Lower leg skin (tissue), 4 donors: ENCODE measurements at regions not wholly inside any gene's neighbourhood (a gene's known extent, or its start where the extent isn't known, plus 50 kb on each side); places are given as distances from the start of the nearest gene placed in this dataset.

Experiments
- DNase-seq, 2 donors: peaks; one replicate each; pipeline ENCODE4 v3.0.0-alpha.2; 2019; ENCODE audit warnings: low spot score in 2 of 2
- H3K4me3 ChIP-seq: fragments of 200-600 bp; sonication (generic); 2 replicates; pipeline ENCODE4 v1.5.1; 2017; ENCODE audit warnings: mild to moderate bottlenecking, low read depth; ENCODE audit not compliant: poor library complexity, severe bottlenecking
- POLR2A ChIP-seq, 2 donors: fragments of 450-650 bp; IDR thresholded peaks; one replicate each; pipeline ENCODE4 v1.6.1; 2016 to 2017; ENCODE audit warnings: antibody characterized with exemption in 2 of 2, mild to moderate bottlenecking in 1 of 2, moderate library complexity in 1 of 2
- WGBS, 2 donors: methylation state at CpG; one replicate each; pipeline ENCODE4 v1.1.5; 2018; 5-methylcytosine and 5-hydroxymethylcytosine counted together
- intact Hi-C: fragments of 100-400 bp; cut with DNase I; formaldehyde crosslinking; loops from one replicate; pipeline ENCODE4 v1.15.0; 2023; ENCODE audit warnings: low total_unique reads
- TF ChIP-seq, protein P1 (sequence below), 3 donors: fragments of 450-650 bp; IDR thresholded peaks; one replicate each; pipeline ENCODE4 v1.5.1; 2016; ENCODE audit warnings: antibody characterized with exemption in 3 of 3, mild to moderate bottlenecking in 3 of 3, moderate library complexity in 2 of 3

DNA sequence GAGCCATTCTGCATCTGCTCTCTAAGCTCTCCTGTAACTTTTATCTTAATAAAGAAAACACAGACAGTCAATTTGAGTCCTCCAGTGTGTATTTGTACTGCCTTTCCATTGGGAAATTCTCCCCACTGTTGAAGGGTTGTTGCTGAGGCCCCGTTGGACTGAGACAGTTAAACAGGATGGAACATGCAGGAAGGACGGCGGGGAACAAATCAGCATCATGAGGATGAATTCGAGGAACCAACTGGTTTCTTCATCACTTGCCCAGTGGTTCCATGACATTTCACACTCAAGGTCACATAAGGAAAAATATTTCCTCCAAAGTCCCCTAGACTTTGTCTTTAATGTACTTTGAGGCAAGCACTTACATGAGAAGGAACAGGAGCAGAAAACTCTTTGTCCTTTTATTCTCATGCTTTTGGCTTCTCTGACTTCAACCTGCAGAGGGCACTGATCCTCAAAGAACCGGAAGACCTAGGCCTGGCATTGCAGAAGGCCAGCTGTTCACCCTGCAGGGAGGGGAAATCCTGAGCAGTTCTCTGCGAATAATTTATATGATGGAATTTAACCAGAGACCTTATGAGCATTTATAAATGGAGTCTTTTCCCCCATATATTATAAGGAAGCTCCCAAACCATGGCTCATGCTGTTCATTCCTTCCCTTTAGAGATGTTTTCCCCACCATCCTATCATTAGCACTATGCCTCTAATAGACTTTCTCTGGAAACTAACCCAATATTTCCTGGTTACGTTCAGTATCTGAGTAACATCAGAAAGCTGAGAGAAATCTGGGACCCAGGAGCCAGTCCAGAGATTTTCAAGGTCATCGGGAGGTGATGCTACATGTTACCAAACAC, 55.2 kb upstream of the ADGRF1 start:
- peak in 1 of 2 donors; percentile 59 for DNase-seq
- TF ChIP-seq POLR2A (IDR thresholded peaks at IDR 0.05): no peak
- TF ChIP-seq, protein P1, sequence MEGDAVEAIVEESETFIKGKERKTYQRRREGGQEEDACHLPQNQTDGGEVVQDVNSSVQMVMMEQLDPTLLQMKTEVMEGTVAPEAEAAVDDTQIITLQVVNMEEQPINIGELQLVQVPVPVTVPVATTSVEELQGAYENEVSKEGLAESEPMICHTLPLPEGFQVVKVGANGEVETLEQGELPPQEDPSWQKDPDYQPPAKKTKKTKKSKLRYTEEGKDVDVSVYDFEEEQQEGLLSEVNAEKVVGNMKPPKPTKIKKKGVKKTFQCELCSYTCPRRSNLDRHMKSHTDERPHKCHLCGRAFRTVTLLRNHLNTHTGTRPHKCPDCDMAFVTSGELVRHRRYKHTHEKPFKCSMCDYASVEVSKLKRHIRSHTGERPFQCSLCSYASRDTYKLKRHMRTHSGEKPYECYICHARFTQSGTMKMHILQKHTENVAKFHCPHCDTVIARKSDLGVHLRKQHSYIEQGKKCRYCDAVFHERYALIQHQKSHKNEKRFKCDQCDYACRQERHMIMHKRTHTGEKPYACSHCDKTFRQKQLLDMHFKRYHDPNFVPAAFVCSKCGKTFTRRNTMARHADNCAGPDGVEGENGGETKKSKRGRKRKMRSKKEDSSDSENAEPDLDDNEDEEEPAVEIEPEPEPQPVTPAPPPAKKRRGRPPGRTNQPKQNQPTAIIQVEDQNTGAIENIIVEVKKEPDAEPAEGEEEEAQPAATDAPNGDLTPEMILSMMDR (IDR thresholded peaks at IDR 0.05): no peak
- 47 to 55% methylated on average over 8 of the region's 8 CpGs for WGBS, 2 donors
- H3K4me3 ChIP-seq: no peak overlapping the region
- intact Hi-C loops: loop anchor here (2.0 kb wide), 1 partner anchor 213 kb away; no protein-coding TSS in a partner anchor

DNA sequence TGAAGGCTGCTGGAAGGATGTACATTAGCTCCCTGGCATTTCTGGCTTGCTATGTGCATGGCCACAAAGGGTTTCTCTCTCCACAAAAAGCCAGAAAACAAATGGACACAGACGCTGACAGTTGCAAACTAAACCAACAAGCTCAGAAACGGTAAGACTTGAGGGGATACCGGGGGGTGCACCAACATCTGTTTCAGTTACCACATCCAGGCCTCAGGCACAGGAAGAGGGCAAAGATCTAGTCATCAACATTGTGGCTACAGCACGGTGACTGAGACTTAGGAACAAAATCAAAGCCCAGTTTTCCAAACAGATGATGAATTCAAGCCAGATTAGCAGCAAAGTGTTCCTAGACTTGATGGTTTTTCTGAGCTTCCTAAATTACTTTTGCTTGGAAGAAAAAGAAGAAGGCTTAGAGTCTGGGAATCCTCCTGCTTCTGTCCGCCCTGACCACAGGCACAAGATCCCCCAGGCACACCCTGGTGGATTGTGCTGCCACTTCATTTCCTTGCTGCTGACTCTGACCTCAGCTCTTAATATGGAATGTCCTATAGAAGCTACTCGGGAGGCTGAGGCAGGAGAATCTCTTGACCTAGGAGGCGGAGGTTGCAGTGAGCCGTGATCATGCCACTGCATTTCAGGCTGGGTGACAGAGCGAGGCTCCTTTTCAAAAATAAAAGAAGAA, 54.2 kb upstream of the ADGRF1 start:
- intact Hi-C loops: loop anchor here (2.0 kb wide), 1 partner anchor 214 kb away; no protein-coding TSS in a partner anchor
- TF ChIP-seq, protein P1 (IDR thresholded peaks at IDR 0.05): no peak
- no peak for TF ChIP-seq POLR2A (IDR thresholded peaks at IDR 0.05)
- 74 to 78% methylated on average over 9 of the region's 9 CpGs for WGBS, 2 donors
- no peak for DNase-seq
- no peak overlapping the region for H3K4me3 ChIP-seq

DNA sequence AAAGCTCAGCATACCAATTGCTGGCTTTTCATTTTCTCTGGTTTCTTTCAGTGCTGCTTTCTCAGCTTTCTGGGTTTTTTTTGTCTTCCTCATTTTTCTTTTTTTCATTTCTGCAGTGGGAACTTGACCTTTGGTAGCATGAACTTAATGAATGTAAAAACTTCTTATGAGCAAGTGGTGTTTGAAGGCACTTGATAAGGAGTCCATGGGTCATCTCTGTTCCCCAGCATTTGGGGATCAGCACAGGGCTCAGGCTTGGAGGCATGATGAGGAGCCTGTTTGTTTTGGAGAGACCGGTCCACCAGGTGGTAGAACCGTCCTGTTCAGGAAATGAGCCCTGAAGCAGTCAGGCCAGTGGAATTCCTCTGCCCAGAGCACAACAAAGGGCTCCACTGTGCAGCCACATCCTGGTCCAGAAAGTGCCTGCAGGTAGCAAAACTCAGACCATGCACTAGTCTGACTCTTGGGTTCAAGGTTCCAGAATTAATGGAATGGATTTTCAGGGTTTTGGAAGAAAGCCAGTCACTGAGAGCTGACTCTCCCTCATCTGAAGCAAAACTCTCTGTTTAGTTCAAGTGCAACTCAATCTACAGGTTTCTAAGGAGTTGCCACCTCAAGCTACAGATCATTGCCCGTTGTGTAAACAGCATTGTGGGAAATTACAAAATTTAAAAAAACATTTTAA, 52.3 kb upstream of the ADGRF1 start:
- TF ChIP-seq, protein P1 (IDR thresholded peaks at IDR 0.05): no peak
- no peak for TF ChIP-seq POLR2A (IDR thresholded peaks at IDR 0.05)
- intact Hi-C loops: no loop called here
- H3K4me3 ChIP-seq: no peak overlapping the region
- no peak for DNase-seq
- WGBS, 2 donors: 68 to 90% methylated on average over 3 of the region's 3 CpGs

DNA sequence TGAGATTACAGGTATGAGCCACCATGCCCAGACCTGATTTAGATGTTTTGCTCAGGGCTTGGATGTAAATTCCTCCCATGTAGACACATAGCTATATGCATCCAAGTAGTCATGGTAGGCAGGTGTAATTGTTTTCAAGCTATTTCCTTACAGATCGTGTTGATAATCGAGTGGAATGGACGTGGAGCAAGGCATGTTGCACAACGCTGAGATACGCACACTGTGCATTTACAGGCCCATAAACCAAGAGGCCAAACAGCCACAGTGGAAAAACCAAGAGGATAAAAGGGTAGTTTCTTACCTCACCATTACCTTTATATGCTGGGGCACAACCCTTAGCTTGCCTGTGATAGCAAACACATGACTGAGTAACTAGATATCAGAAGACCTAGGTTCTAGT, 51.0 kb upstream of the ADGRF1 start:
- WGBS, 2 donors: 79 to 95% methylated on average over 5 of the region's 5 CpGs
- intact Hi-C loops: no loop called here
- no peak for DNase-seq
- H3K4me3 ChIP-seq: no peak overlapping the region
- no peak for TF ChIP-seq POLR2A (IDR thresholded peaks at IDR 0.05)
- TF ChIP-seq, protein P1 (IDR thresholded peaks at IDR 0.05): no peak

DNA sequence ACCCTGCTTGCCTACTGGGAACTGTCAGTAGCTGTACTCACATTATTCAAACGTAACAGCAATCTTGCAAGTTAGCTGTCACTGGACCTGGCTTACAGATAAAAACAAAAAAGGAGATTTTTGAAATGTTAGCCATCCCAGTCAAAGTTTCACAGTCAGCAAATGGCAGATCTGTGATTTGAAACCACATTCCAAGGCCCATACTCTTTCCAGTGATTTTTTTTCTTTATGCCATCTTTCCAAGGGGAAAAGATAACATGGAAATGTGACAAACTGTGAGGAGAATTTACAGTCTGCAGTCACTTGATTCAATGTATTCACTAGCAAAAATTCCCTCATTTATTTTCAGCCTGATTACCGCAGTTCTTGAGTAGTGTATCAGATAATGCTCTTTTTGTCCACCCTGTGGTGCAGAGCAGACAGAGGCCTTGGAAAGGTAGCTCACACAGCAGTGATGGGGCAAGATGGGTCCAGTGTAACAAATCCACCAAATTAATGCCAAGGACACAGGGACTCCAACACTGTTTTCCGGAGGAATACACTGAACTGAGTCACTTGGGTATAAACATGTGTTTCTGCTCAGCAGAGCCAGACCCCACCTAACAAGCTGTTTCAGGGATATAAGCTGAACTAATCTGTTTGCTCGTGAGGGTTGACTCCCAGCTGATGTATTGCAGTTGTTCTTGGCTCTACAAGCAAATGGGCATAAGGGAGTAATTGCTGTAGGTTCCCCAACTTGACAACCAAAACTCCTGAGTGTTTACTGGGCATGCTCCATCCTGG, 49.9 kb upstream of the ADGRF1 start:
- TF ChIP-seq POLR2A (IDR thresholded peaks at IDR 0.05): no peak
- TF ChIP-seq, protein P1 (IDR thresholded peaks at IDR 0.05): no peak
- DNase-seq: peak in 1 of 2 donors; percentile 21
- intact Hi-C loops: no loop called here
- no peak overlapping the region for H3K4me3 ChIP-seq
- 64 to 73% methylated on average over 4 of the region's 4 CpGs for WGBS, 2 donors
